BJ (cell line): ENCODE measurements at regions not wholly inside any gene's neighbourhood (a gene's known extent, or its start where the extent isn't known, plus 50 kb on each side); places are given as distances from the start of the nearest gene placed in this dataset.

Experiments
- CTCF ChIA-PET: fragments of 350-600 bp; formaldehyde crosslinking; extraction: SDS; loops from one replicate; lab custom pipeline; 2021; ENCODE audit warnings: antibody characterized with exemption, inconsistent platforms; lab: Yijun Ruan, JAX
- POLR2A ChIA-PET: fragments of 300-600 bp; sonication (Branson Sonifier 250); formaldehyde crosslinking; extraction: SDS; loops from one replicate; lab custom pipeline; 2021; ENCODE audit warnings: antibody characterized with exemption; lab: Charles Lee
- DNase-seq: peaks from one replicate; pipeline ENCODE4 v3.0.0-alpha.2; 2011; ENCODE audit warnings: low read depth
- H3K27me3 ChIP-seq: 2 replicates; pipeline ENCODE4 v1.6.0; 2011; ENCODE audit warnings: low read length; ENCODE audit not compliant: control insufficient read depth, insufficient read depth
- H3K36me3 ChIP-seq: 2 replicates; pipeline ENCODE4 v1.5.1; 2011; ENCODE audit warnings: low read length; ENCODE audit not compliant: control insufficient read depth, insufficient read depth
- H3K4me3 ChIP-seq: 2 replicates; pipeline ENCODE4 v1.5.1; 2011; ENCODE audit warnings: low read depth, mild to moderate bottlenecking, control low read depth, low read length
- CTCF ChIP-seq: IDR thresholded peaks from 2 replicates; pipeline ENCODE4 v1.5.1; 2011; ENCODE audit warnings: low read depth, mild to moderate bottlenecking, control low read depth, inconsistent platforms, low read length, moderate library complexity; ENCODE audit not compliant: insufficient read depth

GRCh38 chr15:88716543-88717381 is 77.9 kb downstream of the ISG20 start:
- Histone ChIP-seq H3K36me3 (no peaks in the 10 kb centered on the region), H3K4me3 (no peak overlapping the region), H3K27me3 (peaks cover 11% of the 10 kb centered on the region)
- TF ChIP-seq CTCF: no peak
- no peak for DNase-seq
- ChIA-PET CTCF (no interaction called here), POLR2A (no interaction called here)

GRCh38 chr15:88717382-88718031 is 78.7 kb downstream of the ISG20 start:
- Histone ChIP-seq H3K27me3 (peaks cover 6% of the 10 kb centered on the region), H3K4me3 (no peak overlapping the region), H3K36me3 (no peaks in the 10 kb centered on the region)
- CTCF ChIA-PET: interaction anchor here (1.1 kb wide), 2 partner anchors 10 to 159 kb away, joined by 3 read pairs; no protein-coding TSS in a partner anchor
- DNase-seq: no peak
- no peak for TF ChIP-seq CTCF
- POLR2A ChIA-PET: no interaction called here

- CTCF ChIA-PET: interaction anchor here (1.1 kb wide), 1 partner anchor 9 kb away, joined by 3 read pairs; no protein-coding TSS in a partner anchor
- TF ChIP-seq CTCF: no peak
- DNase-seq: no peak
Measured at GRCh38 chr15:88718731-88719130, 79.9 kb downstream of the ISG20 start.

GRCh38 chr15:88719654-88720053 is 80.8 kb downstream of the ISG20 start:
- no peak for TF ChIP-seq CTCF
- H3K36me3 ChIP-seq: no peaks in the 10 kb centered on the region
- POLR2A ChIA-PET: no interaction called here
- H3K27me3 ChIP-seq: peaks cover 6% of the 10 kb centered on the region
- DNase-seq: no peak
- H3K4me3 ChIP-seq: no peak overlapping the region
- CTCF ChIA-PET: no interaction called here

More at GRCh38 chr15:88718731-88719130, 79.9 kb downstream of the ISG20 start:
- Histone ChIP-seq H3K36me3 (no peaks in the 10 kb centered on the region), H3K27me3 (peaks cover 6% of the 10 kb centered on the region), H3K4me3 (no peak overlapping the region)
- POLR2A ChIA-PET: no interaction called here
